Fibroblast of upper back skin (primary cell): ENCODE measurements at regions not wholly inside any gene's neighbourhood (a gene's known extent, or its start where the extent isn't known, plus 50 kb on each side); places are given as distances from the start of the nearest gene placed in this dataset.

Experiments used
- DNase-seq: peaks from one replicate; pipeline ENCODE4 v3.0.0-alpha.2; 2013

GRCh38 chr21:16020878-16021277, 291.1 kb downstream of the USP25 start:
- no peak for DNase-seq

GRCh38 chr21:16022116-16022515, 292.3 kb downstream of the USP25 start:
- no peak for DNase-seq

- DNase-seq, result no peak
Observed at GRCh38 chr21:16022921-16023320, 293.1 kb downstream of the USP25 start.

GRCh38 chr21:16028142-16028541, 298.4 kb downstream of the USP25 start:
- DNase-seq, result no peak

GRCh38 chr21:16028941-16029464, 299.2 kb downstream of the USP25 start:
- no peak for DNase-seq

GRCh38 chr21:16033193-16033592, 303.4 kb downstream of the USP25 start:
- no peak for DNase-seq

GRCh38 chr21:16034446-16035190, 304.8 kb downstream of the USP25 start:
- no peak for DNase-seq

GRCh38 chr21:16037421-16037955, 307.7 kb downstream of the USP25 start:
- DNase-seq, result peak; percentile 12

- peak; percentile 34 for DNase-seq
Observed at GRCh38 chr21:16040601-16041000, 310.8 kb downstream of the USP25 start.

- DNase-seq, result no peak
Observed at GRCh38 chr21:16044676-16045075, 314.9 kb downstream of the USP25 start.

- peak; percentile 37 for DNase-seq
Observed at GRCh38 chr21:16046656-16047330, 317.0 kb downstream of the USP25 start.

- peak; percentile 89 for DNase-seq
Observed at GRCh38 chr21:16047904-16048303, 318.1 kb downstream of the USP25 start.

- no peak for DNase-seq
Observed at GRCh38 chr21:16055014-16055413, 325.2 kb downstream of the USP25 start.

GRCh38 chr21:16058896-16059295, 329.1 kb downstream of the USP25 start:
- DNase-seq, result no peak

- DNase-seq, result no peak
Observed at GRCh38 chr21:16059981-16060380, 330.2 kb downstream of the USP25 start.

GRCh38 chr21:16061194-16061593, 331.4 kb downstream of the USP25 start:
- no peak for DNase-seq

GRCh38 chr21:16069178-16070112, 339.7 kb downstream of the USP25 start:
- peak; percentile 52 for DNase-seq

GRCh38 chr21:16070207-16070651, 340.4 kb downstream of the USP25 start:
- DNase-seq, result peak; percentile 76

GRCh38 chr21:16071092-16071491, 341.3 kb downstream of the USP25 start:
- DNase-seq, result peak; percentile 83

GRCh38 chr21:16071761-16072160, 342.0 kb downstream of the USP25 start:
- DNase-seq, result no peak

GRCh38 chr21:16072221-16072620, 342.4 kb downstream of the USP25 start:
- no peak for DNase-seq

- DNase-seq, result peak; percentile 100
Observed at GRCh38 chr21:16072737-16073136, 343.0 kb downstream of the USP25 start.

- DNase-seq, result no peak
Observed at GRCh38 chr21:16073586-16073985, 343.8 kb downstream of the USP25 start.
